ENCODE measurements at regions not wholly inside any gene's neighbourhood (a gene's known extent, or its start where the extent isn't known, plus 50 kb on each side); places are given as distances from the start of the nearest gene placed in this dataset.
"Not testable (repeated sequence)": the region's sequence is repeated elsewhere in the genome, so short reads cannot be mapped to it uniquely, and the experiment has no call there.

DNA sequence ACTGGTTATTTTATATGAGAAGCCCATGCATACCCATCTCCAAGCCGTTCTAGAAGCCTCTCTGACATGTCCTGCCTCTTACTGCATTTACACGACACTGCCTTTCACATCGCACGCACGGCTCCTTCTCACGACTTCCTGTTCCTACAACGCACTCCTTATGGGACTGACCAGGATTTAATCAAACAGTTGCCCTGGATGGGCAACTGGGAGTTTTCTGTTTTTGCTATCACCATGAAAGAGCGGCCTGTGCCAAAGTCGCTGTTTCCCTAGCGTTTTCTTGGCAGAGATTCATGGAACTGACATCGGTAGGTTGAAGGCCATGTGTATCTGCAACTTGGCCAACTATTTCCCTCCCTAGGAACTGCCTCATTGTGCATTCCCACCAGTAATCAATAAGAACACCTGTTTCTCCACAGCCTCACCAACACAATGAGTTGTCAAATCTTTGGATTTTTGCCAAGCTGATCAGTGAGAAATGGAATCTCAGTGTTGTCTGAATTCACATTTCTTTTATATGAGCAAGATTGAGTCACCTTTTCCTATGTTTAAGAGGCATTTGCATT is 97.2 kb upstream of the OTOS start:
- no peak for DNase-seq (ENCODE audit: low spot score)
- TF ChIP-seq, protein P1, sequence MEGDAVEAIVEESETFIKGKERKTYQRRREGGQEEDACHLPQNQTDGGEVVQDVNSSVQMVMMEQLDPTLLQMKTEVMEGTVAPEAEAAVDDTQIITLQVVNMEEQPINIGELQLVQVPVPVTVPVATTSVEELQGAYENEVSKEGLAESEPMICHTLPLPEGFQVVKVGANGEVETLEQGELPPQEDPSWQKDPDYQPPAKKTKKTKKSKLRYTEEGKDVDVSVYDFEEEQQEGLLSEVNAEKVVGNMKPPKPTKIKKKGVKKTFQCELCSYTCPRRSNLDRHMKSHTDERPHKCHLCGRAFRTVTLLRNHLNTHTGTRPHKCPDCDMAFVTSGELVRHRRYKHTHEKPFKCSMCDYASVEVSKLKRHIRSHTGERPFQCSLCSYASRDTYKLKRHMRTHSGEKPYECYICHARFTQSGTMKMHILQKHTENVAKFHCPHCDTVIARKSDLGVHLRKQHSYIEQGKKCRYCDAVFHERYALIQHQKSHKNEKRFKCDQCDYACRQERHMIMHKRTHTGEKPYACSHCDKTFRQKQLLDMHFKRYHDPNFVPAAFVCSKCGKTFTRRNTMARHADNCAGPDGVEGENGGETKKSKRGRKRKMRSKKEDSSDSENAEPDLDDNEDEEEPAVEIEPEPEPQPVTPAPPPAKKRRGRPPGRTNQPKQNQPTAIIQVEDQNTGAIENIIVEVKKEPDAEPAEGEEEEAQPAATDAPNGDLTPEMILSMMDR (IDR thresholded peaks at IDR 0.05; ENCODE audit: extremely low read depth, missing control alignments) = no peak

DNA sequence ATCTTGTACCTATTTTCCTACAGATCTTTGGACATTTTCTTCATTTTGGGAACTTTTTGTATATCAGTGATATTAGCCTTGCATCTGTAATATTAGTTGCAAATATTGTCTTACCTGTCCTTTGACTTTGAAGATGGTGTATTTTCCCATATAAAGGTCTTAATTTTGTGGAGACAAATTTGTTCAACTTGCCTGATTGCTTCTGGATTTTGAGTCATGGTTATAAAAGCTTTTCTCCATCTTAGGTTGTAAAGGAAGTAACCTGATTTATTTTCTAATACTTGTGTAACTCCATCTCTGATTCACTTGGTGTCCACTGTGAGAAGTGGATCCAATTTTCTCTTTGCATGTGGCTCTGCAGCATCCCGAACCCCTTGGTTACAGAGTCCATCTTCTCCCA is 97.7 kb upstream of the OTOS start:
- TF ChIP-seq, protein P1 (IDR thresholded peaks at IDR 0.05; ENCODE audit: extremely low read depth, missing control alignments) = no peak
- DNase-seq (ENCODE audit: low spot score) = no peak

DNA sequence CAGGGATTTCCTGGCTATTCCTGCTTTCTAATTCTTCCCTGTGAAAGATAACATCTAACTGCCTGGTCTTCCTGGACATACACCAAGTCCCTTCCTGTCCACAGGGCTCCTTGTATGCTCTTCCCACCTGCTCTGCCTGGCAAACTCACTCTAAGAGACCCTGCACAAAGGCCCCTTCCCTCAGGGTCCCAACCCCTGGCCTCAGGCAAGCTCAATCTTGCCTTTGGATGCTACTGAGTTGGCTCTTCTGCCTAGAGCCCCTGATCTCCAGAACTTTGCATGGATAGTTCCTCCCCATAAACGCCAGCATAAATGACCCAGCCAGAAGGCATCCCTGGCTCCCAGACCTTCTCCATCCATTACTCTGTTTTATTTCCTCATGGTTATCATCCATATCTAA is 98.3 kb upstream of the OTOS start:
- DNase-seq (ENCODE audit: low spot score) = no peak
- TF ChIP-seq, protein P1 (IDR thresholded peaks at IDR 0.05; ENCODE audit: extremely low read depth, missing control alignments) = no peak

DNA sequence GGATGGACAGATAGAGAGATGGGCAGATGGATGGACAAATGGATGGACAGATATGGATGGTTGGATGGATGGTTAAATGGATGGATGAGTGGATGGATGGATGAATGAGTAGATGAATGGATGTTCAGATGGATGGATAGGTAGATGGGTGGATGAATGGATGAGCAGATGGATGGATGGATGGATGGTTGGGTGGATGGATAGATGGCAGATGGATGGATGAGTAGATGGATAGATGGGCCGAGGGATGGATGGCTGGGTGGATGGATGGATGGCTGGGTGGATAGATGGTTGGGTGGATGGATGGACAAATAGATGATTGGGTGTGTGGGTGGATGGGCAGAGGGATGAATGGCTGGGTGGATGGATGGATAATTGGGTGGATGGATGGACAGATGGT is 98.9 kb upstream of the OTOS start:
- DNase-seq (ENCODE audit: low spot score) = no peak
- TF ChIP-seq, protein P1 (IDR thresholded peaks at IDR 0.05; ENCODE audit: extremely low read depth, missing control alignments) = no peak

- no peak for DNase-seq (ENCODE audit: low spot score)
- TF ChIP-seq, protein P1 (IDR thresholded peaks at IDR 0.05; ENCODE audit: extremely low read depth, missing control alignments) = no peak
These were observed 99.7 kb upstream of the OTOS start for GRCh38 chr2:240240017-240240734.

GRCh38 chr2:240240781-240241180 is 100.3 kb upstream of the OTOS start:
- TF ChIP-seq, protein P1 (IDR thresholded peaks at IDR 0.05; ENCODE audit: extremely low read depth, missing control alignments) = no peak
- DNase-seq (ENCODE audit: low spot score) = no peak

- DNase-seq (ENCODE audit: low spot score) = no peak
- TF ChIP-seq, protein P1 (IDR thresholded peaks at IDR 0.05; ENCODE audit: extremely low read depth, missing control alignments) = no peak
These were observed 101.1 kb upstream of the OTOS start for GRCh38 chr2:240241572-240241971.

- DNase-seq (ENCODE audit: low spot score) = not testable (repeated sequence)
These were observed 102.6 kb upstream of the OTOS start for GRCh38 chr2:240243049-240243448.
